ENCODE measurements at regions not wholly inside any gene's neighbourhood (a gene's known extent, or its start where the extent isn't known, plus 50 kb on each side); places are given as distances from the start of the nearest gene placed in this dataset.

DNA sequence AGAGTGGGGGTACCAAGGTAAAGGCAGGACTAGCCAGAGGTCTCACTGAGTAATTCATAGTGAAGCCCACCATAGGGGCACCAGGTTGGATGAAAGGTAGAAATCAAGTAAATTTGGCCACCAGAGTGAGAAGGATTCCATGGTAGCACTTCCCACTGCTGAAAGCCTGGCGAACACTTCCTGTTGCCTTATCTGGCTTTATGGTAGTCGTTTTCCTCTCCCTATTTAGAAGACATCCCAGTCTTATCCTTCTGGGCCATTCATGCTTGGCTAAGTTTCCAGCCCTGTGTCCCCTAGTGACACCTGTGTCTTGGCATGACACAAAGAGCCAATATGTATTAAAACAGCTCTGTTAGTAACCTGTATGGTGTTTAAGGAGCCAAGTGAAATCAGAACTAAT is 74.3 kb upstream of the SIPA1L2 start:
- no peak for TF ChIP-seq CTCF (conservative IDR thresholded peaks at IDR 0.05)
- no peak overlapping the region for H3K27ac ChIP-seq

GRCh38 chr1:232704694-232705680 is 75.1 kb upstream of the SIPA1L2 start:
- H3K27ac ChIP-seq = no peak overlapping the region
- TF ChIP-seq CTCF (conservative IDR thresholded peaks at IDR 0.05) = no peak

DNA sequence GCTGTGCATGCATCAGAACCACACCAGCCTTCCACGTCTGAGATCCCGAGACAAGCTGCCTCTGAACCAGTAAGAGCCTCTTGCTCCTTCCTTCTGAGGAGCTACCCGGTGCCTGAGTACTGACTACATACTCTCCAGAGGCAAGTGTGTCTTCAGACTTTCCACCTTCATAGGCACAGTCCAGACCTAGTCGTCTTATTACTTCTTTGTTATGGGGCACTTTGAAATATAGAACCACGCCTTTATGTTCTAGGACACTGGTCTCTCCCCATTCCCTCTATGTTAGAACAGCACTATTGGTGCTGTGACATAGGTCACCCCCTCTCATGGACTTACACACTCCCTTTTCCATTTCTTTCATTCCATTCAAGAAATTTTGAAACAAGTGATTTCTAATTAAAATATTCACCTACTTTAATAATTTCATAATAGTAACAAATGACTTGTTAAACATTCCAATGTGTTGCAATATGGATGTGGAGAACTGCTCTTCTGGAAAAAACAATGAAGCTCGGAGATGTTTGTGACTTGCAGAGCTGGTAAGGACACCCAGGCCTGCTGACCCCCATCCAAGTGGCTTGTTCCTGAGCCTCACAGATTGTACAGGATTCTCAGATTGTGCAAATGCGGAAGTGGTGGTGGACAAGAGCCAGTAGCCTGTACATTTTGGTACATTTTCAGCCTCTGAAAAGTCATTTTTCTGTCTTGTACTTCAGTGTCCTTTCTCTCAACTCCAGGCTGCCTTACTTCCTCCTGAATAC is 76.1 kb upstream of the SIPA1L2 start:
- no peak overlapping the region for H3K27ac ChIP-seq
- TF ChIP-seq CTCF (conservative IDR thresholded peaks at IDR 0.05) = no peak

GRCh38 chr1:232707142-232707541 is 77.2 kb upstream of the SIPA1L2 start:
- no peak for TF ChIP-seq CTCF (conservative IDR thresholded peaks at IDR 0.05)
- H3K27ac ChIP-seq = peak overlapping the region; percentile 40; the same call in 1 of the 2 replicates

DNA sequence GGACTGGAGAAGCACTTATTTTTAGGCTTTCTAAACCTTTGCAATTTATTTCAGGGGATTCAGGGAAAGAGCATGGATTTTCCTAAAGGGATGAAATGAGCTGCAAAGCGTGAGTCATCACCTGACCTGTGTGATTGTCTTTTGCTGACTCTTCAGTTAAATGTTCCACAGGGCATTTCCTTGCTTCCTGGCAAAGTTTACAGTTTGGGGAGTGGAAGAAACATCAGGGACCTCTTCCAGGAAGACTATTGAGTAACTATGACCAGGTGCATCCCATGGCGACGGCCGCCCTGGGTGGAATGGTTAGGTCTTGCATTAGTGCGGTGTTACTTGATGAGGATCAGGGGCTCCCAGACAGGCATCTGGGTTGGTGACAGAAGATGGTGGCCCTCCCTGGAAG is 79.5 kb upstream of the SIPA1L2 start:
- no peak for TF ChIP-seq CTCF (conservative IDR thresholded peaks at IDR 0.05)

DNA sequence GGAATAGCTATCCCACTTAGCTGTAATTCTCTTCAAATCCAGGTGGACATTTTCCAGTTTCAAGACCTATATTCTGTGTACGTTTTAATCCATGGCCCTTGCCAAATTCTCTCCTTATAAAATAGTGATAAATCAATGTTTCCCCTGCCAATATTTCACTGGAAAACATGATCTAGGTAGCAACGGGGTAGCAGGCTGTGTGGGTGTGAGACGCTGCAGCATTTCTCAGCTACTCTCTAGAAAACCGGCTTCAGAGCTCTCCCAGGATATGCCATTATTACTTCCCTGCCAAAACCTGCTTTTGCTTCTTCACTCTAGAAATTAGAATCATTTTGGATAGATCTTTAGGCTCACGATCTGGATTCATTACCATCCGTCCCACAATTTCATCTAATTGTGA is 82.1 kb upstream of the SIPA1L2 start:
- H3K27ac ChIP-seq = no peak overlapping the region
- no peak for TF ChIP-seq CTCF (conservative IDR thresholded peaks at IDR 0.05)

More for the DNA sequence above, 79.5 kb upstream of the SIPA1L2 start:
- H3K27ac ChIP-seq = no peak overlapping the region

DNA sequence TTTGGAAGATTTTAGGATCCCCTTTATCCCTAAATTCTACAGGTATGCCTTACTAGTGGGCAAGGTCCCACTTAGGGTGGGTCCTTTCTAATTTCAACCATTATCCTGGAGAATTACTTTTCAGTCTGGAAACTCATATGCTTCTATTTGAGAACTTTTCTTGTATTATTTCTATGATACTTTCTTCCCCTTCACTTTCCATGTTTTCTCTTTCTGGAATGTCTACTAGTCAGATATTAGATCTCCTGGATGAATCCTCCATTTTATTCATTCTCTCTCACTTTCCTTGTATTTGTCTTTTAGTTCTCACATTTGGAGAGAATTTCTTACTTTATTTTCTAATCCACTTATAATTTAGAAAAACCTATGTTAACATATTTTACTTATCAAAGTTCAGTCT is 83.9 kb upstream of the SIPA1L2 start:
- H3K27ac ChIP-seq = no peak overlapping the region
- no peak for TF ChIP-seq CTCF (conservative IDR thresholded peaks at IDR 0.05)

Data from VCaP (cell line).